DND-41 (cell line): ENCODE measurements at regions not wholly inside any gene's neighbourhood (a gene's known extent, or its start where the extent isn't known, plus 50 kb on each side); places are given as distances from the start of the nearest gene placed in this dataset.

Experiments used
- CTCF ChIP-seq: IDR thresholded peaks from 2 replicates; pipeline ENCODE4 v1.5.1; 2012; ENCODE audit warnings: borderline replicate concordance, low read length, moderate library complexity, mild to moderate bottlenecking; ENCODE audit not compliant: poor library complexity, severe bottlenecking; ENCODE audit errors: extremely low read depth
- EZH2 ChIP-seq: IDR thresholded peaks from 3 replicates; pipeline ENCODE4 v1.6.1; 2012; ENCODE audit warnings: borderline replicate concordance, low read depth, mild to moderate bottlenecking, moderate library complexity, low read length, inconsistent platforms; ENCODE audit not compliant: severe bottlenecking

- TF ChIP-seq EZH2 (no peak), CTCF (no peak)
These were observed 86.7 kb downstream of the MAFB start for GRCh38 chr20:40602381-40602780.
